AG04450 (cell line): ENCODE measurements at regions not wholly inside any gene's neighbourhood (a gene's known extent, or its start where the extent isn't known, plus 50 kb on each side); places are given as distances from the start of the nearest gene placed in this dataset.

Experiments
- CTCF ChIA-PET: fragments of 300-600, 350-600 bp; formaldehyde crosslinking; extraction: SDS; loops from one replicate; lab custom pipeline; 2022; ENCODE audit warnings: antibody characterized with exemption, inconsistent platforms; lab: Charles Lee
- POLR2A ChIA-PET: fragments of 350-600 bp; formaldehyde crosslinking; extraction: SDS; loops from one replicate; lab custom pipeline; 2021; ENCODE audit warnings: antibody characterized with exemption, inconsistent platforms; lab: Yijun Ruan, JAX
- DNase-seq: peaks from one replicate; pipeline ENCODE4 v3.0.0-alpha.2; 2011; ENCODE audit warnings: low read depth, low spot score
- H3K27ac ChIP-seq: one replicate; pipeline ENCODE4 v1.5.1; 2012; ENCODE audit warnings: low read depth, low read length, control low read depth
- H3K27me3 ChIP-seq: one replicate; pipeline ENCODE4 v1.6.0; 2012; ENCODE audit warnings: low read length; ENCODE audit not compliant: control insufficient read depth, insufficient read depth
- H3K4me3 ChIP-seq: 2 replicates; pipeline ENCODE4 v1.5.1; 2011; ENCODE audit warnings: mild to moderate bottlenecking, low read depth, low read length, control low read depth
- H3K9me3 ChIP-seq: 2 replicates; pipeline ENCODE4 v1.5.1; 2012; ENCODE audit warnings: low read length; ENCODE audit not compliant: control insufficient read depth, insufficient read depth
- TF ChIP-seq, protein P1 (sequence below): IDR thresholded peaks from 2 replicates; pipeline ENCODE4 v1.5.1; 2011; ENCODE audit warnings: low read depth, low read length, control low read depth, inconsistent platforms

DNA sequence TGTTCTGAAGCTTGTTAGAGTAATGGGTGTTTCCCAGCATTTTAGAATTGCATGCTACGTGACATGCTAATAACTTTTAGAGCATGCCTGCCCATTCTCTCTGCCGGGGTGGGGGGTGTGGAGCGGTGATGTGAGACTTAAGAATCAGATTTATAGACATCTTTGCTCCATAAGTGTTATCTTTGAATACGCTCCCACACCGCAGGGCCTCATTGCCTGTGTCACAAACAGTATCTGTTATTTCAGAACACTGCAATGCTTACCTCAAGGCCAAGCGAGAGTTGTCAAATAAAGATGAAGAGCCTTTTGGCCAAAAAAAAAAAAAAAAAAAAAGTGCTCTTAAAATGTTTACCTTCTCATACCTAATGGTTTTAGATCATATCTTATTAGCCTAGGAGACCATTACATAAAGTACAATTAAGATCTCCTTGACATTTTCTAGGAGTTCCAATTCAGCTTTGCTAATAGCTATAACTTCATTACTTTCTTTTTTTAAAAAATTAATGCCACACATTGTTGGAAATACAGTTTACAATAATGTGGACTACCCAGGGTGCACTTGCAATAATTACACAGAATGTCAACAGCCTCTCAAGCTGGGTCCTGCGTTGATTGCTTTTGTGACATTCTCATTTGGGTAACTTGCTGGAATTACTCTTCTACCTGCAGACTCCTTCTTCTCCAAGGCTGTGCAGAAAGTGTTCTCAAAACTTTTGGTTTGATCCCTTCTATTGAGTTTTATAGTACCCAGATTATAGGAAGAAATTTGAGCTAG is 525.3 kb downstream of the KLF12 start:
- Histone ChIP-seq H3K27ac (no peak overlapping the region), H3K4me3 (no peak overlapping the region), H3K27me3 (no peaks in the 10 kb centered on the region), H3K9me3 (no peaks in the 10 kb centered on the region)
- POLR2A ChIA-PET, result no interaction called here
- DNase-seq, result no peak
- CTCF ChIA-PET, result interaction anchor here (0.6 to 0.7 kb wide), 3 partner anchors 270 to 800 kb away, joined by 3 to 10 read pairs (median 3); no protein-coding TSS in a partner anchor
- TF ChIP-seq, protein P1, sequence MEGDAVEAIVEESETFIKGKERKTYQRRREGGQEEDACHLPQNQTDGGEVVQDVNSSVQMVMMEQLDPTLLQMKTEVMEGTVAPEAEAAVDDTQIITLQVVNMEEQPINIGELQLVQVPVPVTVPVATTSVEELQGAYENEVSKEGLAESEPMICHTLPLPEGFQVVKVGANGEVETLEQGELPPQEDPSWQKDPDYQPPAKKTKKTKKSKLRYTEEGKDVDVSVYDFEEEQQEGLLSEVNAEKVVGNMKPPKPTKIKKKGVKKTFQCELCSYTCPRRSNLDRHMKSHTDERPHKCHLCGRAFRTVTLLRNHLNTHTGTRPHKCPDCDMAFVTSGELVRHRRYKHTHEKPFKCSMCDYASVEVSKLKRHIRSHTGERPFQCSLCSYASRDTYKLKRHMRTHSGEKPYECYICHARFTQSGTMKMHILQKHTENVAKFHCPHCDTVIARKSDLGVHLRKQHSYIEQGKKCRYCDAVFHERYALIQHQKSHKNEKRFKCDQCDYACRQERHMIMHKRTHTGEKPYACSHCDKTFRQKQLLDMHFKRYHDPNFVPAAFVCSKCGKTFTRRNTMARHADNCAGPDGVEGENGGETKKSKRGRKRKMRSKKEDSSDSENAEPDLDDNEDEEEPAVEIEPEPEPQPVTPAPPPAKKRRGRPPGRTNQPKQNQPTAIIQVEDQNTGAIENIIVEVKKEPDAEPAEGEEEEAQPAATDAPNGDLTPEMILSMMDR, result no peak

DNA sequence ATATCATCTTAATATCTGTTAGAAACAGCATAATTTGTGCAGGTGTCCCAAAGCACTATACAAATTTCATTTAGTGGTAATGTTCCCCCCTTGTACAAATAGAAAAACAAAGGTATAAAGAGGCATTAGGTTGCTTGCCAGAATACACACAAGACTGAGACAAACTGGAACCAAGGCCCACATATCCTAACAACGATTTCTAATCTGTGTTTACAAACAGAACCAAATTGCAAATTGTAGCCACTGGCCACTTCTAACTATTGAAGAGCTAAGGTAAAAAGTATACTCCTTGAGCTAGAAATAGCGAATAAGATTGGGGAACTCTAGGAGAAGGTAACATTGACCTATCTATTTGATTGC is 526.1 kb downstream of the KLF12 start:
- TF ChIP-seq, protein P1, result no peak
- no peak overlapping the region for H3K4me3 ChIP-seq
- H3K27me3 ChIP-seq, result no peaks in the 10 kb centered on the region
- ChIA-PET POLR2A (no interaction called here), CTCF (interaction anchor here (0.7 kb wide), 1 partner anchor 269 kb away, joined by 10 read pairs; no protein-coding TSS in a partner anchor)
- H3K27ac ChIP-seq, result no peak overlapping the region
- no peaks in the 10 kb centered on the region for H3K9me3 ChIP-seq
- DNase-seq, result no peak

DNA sequence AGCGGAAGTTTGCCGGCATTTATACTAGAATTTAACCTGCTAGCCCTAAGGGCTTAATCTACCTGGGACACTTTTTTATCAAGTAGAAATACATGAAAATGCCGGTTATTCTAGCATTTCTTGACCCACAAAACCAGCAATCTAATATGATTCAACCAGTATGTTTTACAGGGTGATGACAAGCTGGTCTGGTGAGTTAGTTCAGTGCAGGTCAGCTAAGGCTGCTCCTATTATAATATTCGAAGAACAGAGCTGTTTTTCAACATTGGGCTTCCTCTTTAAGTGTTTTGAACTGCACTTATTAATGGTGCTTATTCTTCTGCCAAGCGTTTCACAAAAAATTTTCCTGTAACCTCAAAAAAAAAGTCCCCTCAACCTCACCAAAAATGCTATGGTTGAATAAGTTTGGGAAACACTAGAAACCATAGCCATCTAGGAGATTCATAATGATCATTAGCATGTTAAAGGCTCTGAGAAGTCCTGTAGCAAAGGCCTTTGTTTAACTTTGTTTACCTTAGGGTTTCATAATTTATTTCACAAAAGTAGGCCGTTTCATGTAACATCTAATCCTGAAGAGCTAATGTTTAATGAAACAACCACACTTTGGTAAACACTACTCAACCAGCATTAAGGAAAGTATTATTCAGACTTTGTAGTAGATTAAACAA is 526.6 kb downstream of the KLF12 start:
- TF ChIP-seq, protein P1, result no peak
- no peaks in the 10 kb centered on the region for H3K9me3 ChIP-seq
- no peak overlapping the region for H3K4me3 ChIP-seq
- DNase-seq, result no peak
- H3K27me3 ChIP-seq, result no peaks in the 10 kb centered on the region
- CTCF ChIA-PET, result no interaction called here
- no peak overlapping the region for H3K27ac ChIP-seq
- POLR2A ChIA-PET, result no interaction called here

DNA sequence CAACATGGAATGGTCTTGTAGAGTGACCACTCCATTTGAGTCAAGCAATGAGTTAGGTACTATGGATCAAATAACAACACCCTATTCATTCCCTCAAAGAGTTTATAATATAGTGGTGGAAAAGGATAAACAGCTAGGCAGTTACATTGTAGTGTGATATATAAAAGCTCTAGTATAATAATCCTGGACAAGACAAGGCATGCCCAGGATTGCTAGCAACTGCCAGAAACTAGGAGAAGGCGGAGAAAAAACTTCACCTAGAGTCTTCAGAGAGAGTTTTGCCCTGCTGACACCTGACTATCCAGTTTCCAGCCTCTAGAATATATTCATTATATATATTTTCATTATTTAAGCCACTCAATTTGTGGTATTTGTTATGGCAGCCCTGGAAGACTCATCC is 530.6 kb downstream of the KLF12 start:
- TF ChIP-seq, protein P1, result no peak
- Histone ChIP-seq H3K9me3 (no peaks in the 10 kb centered on the region), H3K4me3 (no peak overlapping the region), H3K27me3 (no peaks in the 10 kb centered on the region), H3K27ac (no peak overlapping the region)
- DNase-seq, result no peak
- ChIA-PET CTCF (no interaction called here), POLR2A (no interaction called here)

DNA sequence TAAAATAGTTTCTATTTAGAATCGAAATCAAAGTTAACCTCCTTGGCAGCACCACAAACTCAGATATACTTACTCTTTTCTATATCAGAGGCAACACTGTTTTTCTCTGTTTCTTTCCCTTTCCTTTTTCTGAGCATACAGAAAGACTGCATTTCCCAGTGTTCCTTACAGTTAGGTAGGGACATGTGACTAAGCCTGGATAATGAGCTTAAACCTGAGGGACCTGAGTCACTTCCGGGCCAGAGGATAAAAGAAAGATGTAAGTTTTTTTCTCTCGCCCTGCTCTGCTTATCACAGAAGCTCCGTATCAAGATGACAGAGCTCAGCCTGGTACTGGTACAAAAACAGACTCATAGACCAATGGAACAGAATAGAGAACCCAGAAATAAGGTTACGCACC is 531.9 kb downstream of the KLF12 start:
- TF ChIP-seq, protein P1, result no peak
- CTCF ChIA-PET, result no interaction called here
- no peak for DNase-seq
- no peaks in the 10 kb centered on the region for H3K9me3 ChIP-seq
- no peak overlapping the region for H3K27ac ChIP-seq
- H3K27me3 ChIP-seq, result no peaks in the 10 kb centered on the region
- POLR2A ChIA-PET, result no interaction called here
- no peak overlapping the region for H3K4me3 ChIP-seq
